ENCODE measurements at regions not wholly inside any gene's neighbourhood (a gene's known extent, or its start where the extent isn't known, plus 50 kb on each side); places are given as distances from the start of the nearest gene placed in this dataset.

GRCh38 chr3:661356-661755 lies 431.5 kb upstream of the CNTN6 start:
- TF ChIP-seq CTCF (IDR thresholded peaks at IDR 0.05; ENCODE audit: borderline replicate concordance, control extremely low read depth, extremely low read depth, insufficient read depth, missing control alignments) = no peak
- no peak for DNase-seq (ENCODE audit: low spot score)
- in situ Hi-C loops (cut with MboI; ENCODE audit: low sequenced_read_pairs, unreplicated experiment) = no loop called here

GRCh38 chr3:674116-674515 lies 418.7 kb upstream of the CNTN6 start:
- no peak for TF ChIP-seq CTCF (IDR thresholded peaks at IDR 0.05; ENCODE audit: borderline replicate concordance, control extremely low read depth, extremely low read depth, insufficient read depth, missing control alignments)
- no peak for DNase-seq (ENCODE audit: low spot score)
- in situ Hi-C loops (cut with MboI; ENCODE audit: low sequenced_read_pairs, unreplicated experiment) = no loop called here

DNA sequence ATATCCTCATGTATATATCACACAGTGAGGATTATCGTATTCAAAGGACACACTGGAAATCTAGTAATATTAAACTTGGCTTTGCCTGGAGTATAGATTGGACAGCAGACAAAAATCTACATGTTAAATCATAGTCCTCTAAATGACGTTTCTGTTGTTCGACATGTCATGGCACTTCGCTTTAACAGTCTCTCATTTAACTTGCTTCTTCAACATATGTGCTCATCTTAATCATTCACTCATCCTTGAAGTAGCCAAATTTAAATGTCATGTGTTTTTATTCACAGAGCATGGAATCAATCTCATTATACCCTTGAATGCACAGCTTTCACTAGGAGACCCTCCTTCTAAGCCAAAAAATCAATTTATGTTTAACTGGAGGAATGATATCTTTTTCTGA lies 417.0 kb upstream of the CNTN6 start:
- DNase-seq (ENCODE audit: low spot score) = no peak
- in situ Hi-C loops (cut with MboI; ENCODE audit: low sequenced_read_pairs, unreplicated experiment) = no loop called here
- no peak for TF ChIP-seq CTCF (IDR thresholded peaks at IDR 0.05; ENCODE audit: borderline replicate concordance, control extremely low read depth, extremely low read depth, insufficient read depth, missing control alignments)

DNA sequence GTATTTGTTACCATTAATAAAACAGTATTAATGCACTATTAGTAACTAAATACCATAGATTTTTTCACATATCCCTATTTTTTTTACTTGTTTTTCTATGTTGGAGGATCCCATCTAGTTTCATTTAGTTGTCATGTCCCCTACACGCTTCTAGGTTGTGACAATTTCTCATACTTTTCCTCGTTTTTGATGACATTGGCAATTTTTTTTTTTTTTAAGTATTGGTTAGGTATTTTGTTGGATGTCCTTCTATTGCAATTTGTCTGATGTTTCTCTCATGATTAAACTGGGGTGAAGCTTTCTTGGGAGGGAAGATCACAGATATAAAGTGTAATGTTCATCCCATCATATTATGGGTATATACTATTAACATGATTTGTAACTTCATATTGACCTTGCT lies 409.1 kb upstream of the CNTN6 start:
- in situ Hi-C loops (cut with MboI; ENCODE audit: low sequenced_read_pairs, unreplicated experiment) = no loop called here
- no peak for TF ChIP-seq CTCF (IDR thresholded peaks at IDR 0.05; ENCODE audit: borderline replicate concordance, control extremely low read depth, extremely low read depth, insufficient read depth, missing control alignments)
- no peak for DNase-seq (ENCODE audit: low spot score)

DNA sequence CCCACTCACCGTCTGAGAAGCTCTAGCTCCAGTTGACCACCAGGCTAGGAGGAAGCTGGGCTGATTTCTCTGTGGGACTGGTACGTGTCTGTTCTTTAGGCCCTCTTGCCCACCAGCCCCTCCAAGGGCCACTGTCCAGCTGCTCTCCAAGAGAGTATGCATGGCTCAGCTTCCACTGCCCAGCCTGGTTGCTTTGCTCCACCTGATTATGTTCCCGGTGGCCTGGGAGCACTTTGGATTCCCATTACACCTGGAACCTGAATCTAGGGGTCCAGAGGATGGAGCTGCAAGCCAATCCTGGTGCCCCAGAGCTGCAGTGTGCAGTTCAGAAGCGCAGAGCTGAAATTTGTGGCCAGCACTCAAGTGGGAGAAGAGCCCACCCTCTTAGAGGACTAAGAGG lies 402.1 kb upstream of the CNTN6 start:
- in situ Hi-C loops (cut with MboI; ENCODE audit: low sequenced_read_pairs, unreplicated experiment) = no loop called here
- no peak for TF ChIP-seq CTCF (IDR thresholded peaks at IDR 0.05; ENCODE audit: borderline replicate concordance, control extremely low read depth, extremely low read depth, insufficient read depth, missing control alignments)
- no peak for DNase-seq (ENCODE audit: low spot score)

DNA sequence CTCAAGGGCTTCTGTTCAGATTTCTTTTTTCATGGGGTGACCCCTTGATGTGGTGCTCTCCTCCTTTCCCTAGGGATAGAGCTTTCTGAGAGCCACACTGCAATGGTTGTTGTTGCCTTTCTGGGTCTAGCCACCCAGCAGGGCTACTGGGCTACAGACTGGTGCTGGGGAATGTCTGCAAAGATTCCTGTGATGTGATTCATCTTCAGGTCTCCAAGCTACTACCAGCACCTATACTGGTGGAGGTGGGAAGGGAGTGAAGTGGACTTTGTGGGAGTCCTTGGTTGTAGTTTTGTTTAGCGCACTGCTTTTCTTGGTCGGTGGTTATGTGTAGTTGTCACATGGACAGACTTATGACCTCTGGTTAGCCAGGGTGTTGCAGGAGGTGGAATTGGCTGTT lies 392.3 kb upstream of the CNTN6 start:
- in situ Hi-C loops (cut with MboI; ENCODE audit: low sequenced_read_pairs, unreplicated experiment) = no loop called here
- DNase-seq (ENCODE audit: low spot score) = no peak
- no peak for TF ChIP-seq CTCF (IDR thresholded peaks at IDR 0.05; ENCODE audit: borderline replicate concordance, control extremely low read depth, extremely low read depth, insufficient read depth, missing control alignments)

DNA sequence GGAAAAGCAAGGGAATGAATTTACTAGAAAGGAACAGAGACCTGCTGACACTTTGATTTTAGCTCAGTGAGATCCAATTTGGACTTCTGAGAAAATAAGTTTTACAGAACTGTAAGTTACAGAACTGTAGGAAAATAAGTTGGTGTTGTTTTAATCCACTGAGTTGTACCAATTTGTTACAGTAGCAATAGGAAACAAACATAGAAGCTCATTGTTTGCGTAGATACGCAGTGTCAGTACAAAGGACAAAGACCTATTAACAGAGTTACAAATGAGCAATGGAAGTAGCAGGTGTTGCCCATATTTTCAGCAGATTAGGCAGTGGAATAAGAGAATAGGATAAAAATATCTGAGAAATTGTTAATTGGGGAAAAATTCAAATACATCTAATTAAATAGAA lies 385.8 kb upstream of the CNTN6 start:
- DNase-seq (ENCODE audit: low spot score) = no peak
- in situ Hi-C loops (cut with MboI; ENCODE audit: low sequenced_read_pairs, unreplicated experiment) = no loop called here
- no peak for TF ChIP-seq CTCF (IDR thresholded peaks at IDR 0.05; ENCODE audit: borderline replicate concordance, control extremely low read depth, extremely low read depth, insufficient read depth, missing control alignments)

All from GM13976 (cell line).